WTC11 (cell line): ENCODE measurements at regions not wholly inside any gene's neighbourhood (a gene's known extent, or its start where the extent isn't known, plus 50 kb on each side); places are given as distances from the start of the nearest gene placed in this dataset.

Experiments
- ATAC-seq: fragments of 200-7000 bp; cut with Tn5 transposase; 2 replicates; pipeline ENCODE4 v1.10.0; 2021; ENCODE audit warnings: mild to moderate bottlenecking, moderate library complexity
- CTCF ChIA-PET: fragments of 300-600 bp; sonication (Branson Sonifier 250); formaldehyde crosslinking; loops from one replicate; lab custom pipeline; 2021; ENCODE audit warnings: antibody characterized with exemption; lab: Charles Lee
- POLR2A ChIA-PET: fragments of 350-600 bp; sonication (Branson Sonifier 250); formaldehyde crosslinking; loops from one replicate; lab custom pipeline; 2021; ENCODE audit warnings: antibody characterized with exemption; lab: Charles Lee
- DNase-seq: peaks from one replicate; pipeline ENCODE4 v3.0.0; 2021; ENCODE audit warnings: low spot score
- H3K27ac Mint-ChIP-seq: 2 replicates; pipeline ENCODE4 v1.8.0; 2021; ENCODE audit warnings: mixed read lengths
- H3K27me3 Mint-ChIP-seq: 2 replicates; pipeline ENCODE4 v1.8.0; 2021; ENCODE audit warnings: low read depth, mild to moderate bottlenecking, moderate library complexity, mixed read lengths
- H3K36me3 Mint-ChIP-seq: 2 replicates; pipeline ENCODE4 v1.8.0; 2021; ENCODE audit warnings: mixed read lengths
- H3K4me1 Mint-ChIP-seq: 2 replicates; pipeline ENCODE4 v1.8.0; 2022; ENCODE audit warnings: mixed read lengths
- H3K4me3 Mint-ChIP-seq: 2 replicates; pipeline ENCODE4 v1.8.0; 2021; ENCODE audit warnings: mild to moderate bottlenecking, moderate library complexity, mixed read lengths
- H3K9me3 Mint-ChIP-seq: 2 replicates; pipeline ENCODE4 v1.8.0; 2021; ENCODE audit warnings: mixed read lengths
- CREM ChIP-seq: sonication (generic); formaldehyde crosslinking; IDR thresholded peaks from 2 replicates; pipeline ENCODE4 v1.8.1; 2022; ENCODE audit warnings: mild to moderate bottlenecking, missing genetic modification reagents, moderate library complexity
- EMX1 ChIP-seq: fragments of 250-450 bp; sonication (Bioruptor Pico); IDR thresholded peaks from 2 replicates; pipeline ENCODE4 v1.8.0; 2021; ENCODE audit warnings: mild to moderate bottlenecking
- ESRRA ChIP-seq: sonication (generic); formaldehyde crosslinking; IDR thresholded peaks from 2 replicates; pipeline ENCODE4 v1.8.1; 2022; ENCODE audit warnings: mild to moderate bottlenecking, missing genetic modification reagents, borderline replicate concordance
- MXD4 ChIP-seq: fragments of 250-450 bp; sonication (Bioruptor Pico); IDR thresholded peaks from 2 replicates; pipeline ENCODE4 v1.8.0; 2021; ENCODE audit warnings: mild to moderate bottlenecking, moderate library complexity, borderline replicate concordance
- NR2C2 ChIP-seq: sonication (generic); formaldehyde crosslinking; IDR thresholded peaks from 2 replicates; pipeline ENCODE4 v1.8.0; 2022; ENCODE audit warnings: mild to moderate bottlenecking, missing genetic modification reagents
- RORB ChIP-seq: fragments of 250-450 bp; sonication (Bioruptor Pico); IDR thresholded peaks from 2 replicates; pipeline ENCODE4 v1.9.0; 2021; ENCODE audit warnings: mild to moderate bottlenecking
- TCF7 ChIP-seq: sonication (generic); formaldehyde crosslinking; IDR thresholded peaks from 2 replicates; pipeline ENCODE4 v1.8.0; 2022; ENCODE audit warnings: mild to moderate bottlenecking, low read depth, missing genetic modification reagents, moderate library complexity
- TEAD1 ChIP-seq: sonication (generic); formaldehyde crosslinking; IDR thresholded peaks from 2 replicates; pipeline ENCODE4 v1.8.0; 2022; ENCODE audit warnings: mild to moderate bottlenecking, missing genetic modification reagents
- ZNF263 ChIP-seq: sonication (generic); formaldehyde crosslinking; IDR thresholded peaks from 2 replicates; pipeline ENCODE4 v1.8.1; 2022; ENCODE audit warnings: low read depth, mild to moderate bottlenecking, moderate library complexity, missing genetic modification reagents
- ZNF317 ChIP-seq: sonication (generic); formaldehyde crosslinking; IDR thresholded peaks from 2 replicates; pipeline ENCODE4 v1.8.1; 2023; ENCODE audit warnings: low read depth, mild to moderate bottlenecking, moderate library complexity, missing genetic modification reagents, borderline replicate concordance
- ZNF396 ChIP-seq: fragments of 250-450 bp; sonication (Bioruptor Pico); IDR thresholded peaks from 2 replicates; pipeline ENCODE4 v1.8.0; 2021; ENCODE audit warnings: mild to moderate bottlenecking, moderate library complexity, borderline replicate concordance
- ZNF423 ChIP-seq: fragments of 250-450 bp; sonication (Bioruptor Pico); IDR thresholded peaks from 2 replicates; pipeline ENCODE4 v2.1.2; 2022; ENCODE audit warnings: mild to moderate bottlenecking, moderate library complexity
- TF ChIP-seq, protein P1 (sequence below): fragments of 250-450 bp; sonication (Bioruptor Pico); IDR thresholded peaks from 2 replicates; pipeline ENCODE4 v1.9.0; 2021; ENCODE audit warnings: mild to moderate bottlenecking, borderline replicate concordance
- TF ChIP-seq, protein P2 (sequence below): sonication (generic); formaldehyde crosslinking; IDR thresholded peaks from 2 replicates; pipeline ENCODE4 v1.8.0; 2022; ENCODE audit warnings: mild to moderate bottlenecking, missing genetic modification reagents
- TF ChIP-seq, protein P3 (sequence below): sonication (generic); formaldehyde crosslinking; IDR thresholded peaks from 2 replicates; pipeline ENCODE4 v1.8.0; 2022; ENCODE audit warnings: mild to moderate bottlenecking, missing genetic modification reagents
- TF ChIP-seq, protein P4 (sequence below): fragments of 250-450 bp; sonication (Bioruptor Pico); IDR thresholded peaks from 2 replicates; pipeline ENCODE4 v2.1.2; 2022; ENCODE audit warnings: mild to moderate bottlenecking, moderate library complexity
- TF ChIP-seq, protein P5 (sequence below): sonication (generic); formaldehyde crosslinking; IDR thresholded peaks from 2 replicates; pipeline ENCODE4 v1.8.1; 2023; ENCODE audit warnings: mild to moderate bottlenecking, missing genetic modification reagents, moderate library complexity
- TF ChIP-seq, protein P6 (sequence below): sonication (generic); formaldehyde crosslinking; IDR thresholded peaks from 2 replicates; pipeline ENCODE4 v1.8.0; 2022; ENCODE audit warnings: missing genetic modification reagents
- TF ChIP-seq, protein P7 (sequence below): sonication (generic); formaldehyde crosslinking; IDR thresholded peaks from 2 replicates; pipeline ENCODE4 v1.8.1; 2022; ENCODE audit warnings: mild to moderate bottlenecking, missing genetic modification reagents, moderate library complexity, borderline replicate concordance
- TF ChIP-seq, protein P8 (sequence below): sonication (generic); formaldehyde crosslinking; IDR thresholded peaks from 2 replicates; pipeline ENCODE4 v1.8.1; 2022; ENCODE audit warnings: low read depth, mild to moderate bottlenecking, moderate library complexity, missing genetic modification reagents, borderline replicate concordance

DNA sequence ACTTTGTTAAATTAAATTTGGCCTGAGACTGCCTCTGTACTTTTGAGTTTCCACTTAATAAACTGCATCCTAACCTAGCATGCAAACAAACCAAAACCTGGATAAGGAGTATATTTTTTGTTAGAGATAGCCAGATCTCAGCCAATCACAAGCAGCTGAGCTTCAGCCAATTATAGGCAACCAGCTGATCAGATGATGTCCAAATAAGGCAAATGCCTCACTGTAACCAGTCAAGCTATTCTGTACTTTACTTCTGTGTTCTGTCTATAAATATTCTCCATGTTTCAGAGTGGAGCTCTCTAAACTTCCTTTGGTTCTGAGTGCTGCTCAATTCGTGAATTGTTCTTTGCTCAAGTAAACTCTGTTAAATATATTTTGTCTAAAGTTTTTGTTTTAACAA lies 194.6 kb upstream of the RGS17 start (continued):
- TF ChIP-seq, protein P1, sequence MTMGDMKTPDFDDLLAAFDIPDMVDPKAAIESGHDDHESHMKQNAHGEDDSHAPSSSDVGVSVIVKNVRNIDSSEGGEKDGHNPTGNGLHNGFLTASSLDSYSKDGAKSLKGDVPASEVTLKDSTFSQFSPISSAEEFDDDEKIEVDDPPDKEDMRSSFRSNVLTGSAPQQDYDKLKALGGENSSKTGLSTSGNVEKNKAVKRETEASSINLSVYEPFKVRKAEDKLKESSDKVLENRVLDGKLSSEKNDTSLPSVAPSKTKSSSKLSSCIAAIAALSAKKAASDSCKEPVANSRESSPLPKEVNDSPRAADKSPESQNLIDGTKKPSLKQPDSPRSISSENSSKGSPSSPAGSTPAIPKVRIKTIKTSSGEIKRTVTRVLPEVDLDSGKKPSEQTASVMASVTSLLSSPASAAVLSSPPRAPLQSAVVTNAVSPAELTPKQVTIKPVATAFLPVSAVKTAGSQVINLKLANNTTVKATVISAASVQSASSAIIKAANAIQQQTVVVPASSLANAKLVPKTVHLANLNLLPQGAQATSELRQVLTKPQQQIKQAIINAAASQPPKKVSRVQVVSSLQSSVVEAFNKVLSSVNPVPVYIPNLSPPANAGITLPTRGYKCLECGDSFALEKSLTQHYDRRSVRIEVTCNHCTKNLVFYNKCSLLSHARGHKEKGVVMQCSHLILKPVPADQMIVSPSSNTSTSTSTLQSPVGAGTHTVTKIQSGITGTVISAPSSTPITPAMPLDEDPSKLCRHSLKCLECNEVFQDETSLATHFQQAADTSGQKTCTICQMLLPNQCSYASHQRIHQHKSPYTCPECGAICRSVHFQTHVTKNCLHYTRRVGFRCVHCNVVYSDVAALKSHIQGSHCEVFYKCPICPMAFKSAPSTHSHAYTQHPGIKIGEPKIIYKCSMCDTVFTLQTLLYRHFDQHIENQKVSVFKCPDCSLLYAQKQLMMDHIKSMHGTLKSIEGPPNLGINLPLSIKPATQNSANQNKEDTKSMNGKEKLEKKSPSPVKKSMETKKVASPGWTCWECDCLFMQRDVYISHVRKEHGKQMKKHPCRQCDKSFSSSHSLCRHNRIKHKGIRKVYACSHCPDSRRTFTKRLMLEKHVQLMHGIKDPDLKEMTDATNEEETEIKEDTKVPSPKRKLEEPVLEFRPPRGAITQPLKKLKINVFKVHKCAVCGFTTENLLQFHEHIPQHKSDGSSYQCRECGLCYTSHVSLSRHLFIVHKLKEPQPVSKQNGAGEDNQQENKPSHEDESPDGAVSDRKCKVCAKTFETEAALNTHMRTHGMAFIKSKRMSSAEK (CRISPR knock-in tag), result no peak
- TF ChIP-seq, protein P2, sequence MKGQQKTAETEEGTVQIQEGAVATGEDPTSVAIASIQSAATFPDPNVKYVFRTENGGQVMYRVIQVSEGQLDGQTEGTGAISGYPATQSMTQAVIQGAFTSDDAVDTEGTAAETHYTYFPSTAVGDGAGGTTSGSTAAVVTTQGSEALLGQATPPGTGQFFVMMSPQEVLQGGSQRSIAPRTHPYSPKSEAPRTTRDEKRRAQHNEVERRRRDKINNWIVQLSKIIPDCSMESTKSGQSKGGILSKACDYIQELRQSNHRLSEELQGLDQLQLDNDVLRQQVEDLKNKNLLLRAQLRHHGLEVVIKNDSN, result no peak
- TF ChIP-seq, protein P3, sequence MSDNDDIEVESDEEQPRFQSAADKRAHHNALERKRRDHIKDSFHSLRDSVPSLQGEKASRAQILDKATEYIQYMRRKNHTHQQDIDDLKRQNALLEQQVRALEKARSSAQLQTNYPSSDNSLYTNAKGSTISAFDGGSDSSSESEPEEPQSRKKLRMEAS (CRISPR knock-in tag), result no peak
- TF ChIP-seq EMX1 (CRISPR knock-in tag), result no peak
- TF ChIP-seq, protein P4, sequence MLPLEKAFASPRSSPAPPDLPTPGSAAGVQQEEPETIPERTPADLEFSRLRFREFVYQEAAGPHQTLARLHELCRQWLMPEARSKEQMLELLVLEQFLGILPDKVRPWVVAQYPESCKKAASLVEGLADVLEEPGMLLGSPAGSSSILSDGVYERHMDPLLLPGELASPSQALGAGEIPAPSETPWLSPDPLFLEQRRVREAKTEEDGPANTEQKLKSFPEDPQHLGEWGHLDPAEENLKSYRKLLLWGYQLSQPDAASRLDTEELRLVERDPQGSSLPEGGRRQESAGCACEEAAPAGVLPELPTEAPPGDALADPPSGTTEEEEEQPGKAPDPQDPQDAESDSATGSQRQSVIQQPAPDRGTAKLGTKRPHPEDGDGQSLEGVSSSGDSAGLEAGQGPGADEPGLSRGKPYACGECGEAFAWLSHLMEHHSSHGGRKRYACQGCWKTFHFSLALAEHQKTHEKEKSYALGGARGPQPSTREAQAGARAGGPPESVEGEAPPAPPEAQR (CRISPR knock-in tag), result no peak

DNA sequence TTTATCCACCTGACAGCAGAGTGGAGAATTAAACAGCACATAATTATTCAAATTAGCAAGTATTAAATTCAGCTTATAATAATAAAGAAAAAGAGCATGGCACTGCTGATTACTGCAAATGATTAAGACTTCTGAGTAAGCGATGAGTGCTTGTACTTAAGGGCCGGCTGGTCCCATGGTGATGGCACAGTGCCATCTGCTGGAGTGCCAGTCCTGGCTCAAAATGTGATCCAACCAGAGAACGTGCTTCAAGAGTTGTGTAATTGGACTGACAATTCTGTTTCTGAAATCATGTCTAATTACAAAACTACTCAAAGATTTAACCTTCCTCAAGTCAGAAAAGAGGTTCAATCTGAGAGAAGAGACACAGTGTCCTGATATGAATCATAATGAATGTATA lies 181.6 kb upstream of the RGS17 start:
- DNase-seq (peak; percentile 48), ATAC-seq (peak; percentile 84)
- H3K4me1 Mint-ChIP-seq, result peaks cover 4% of the 10 kb centered on the region; the same call in 1 of the 2 replicates
- H3K36me3 Mint-ChIP-seq, result no peaks in the 10 kb centered on the region
- no peaks in the 10 kb centered on the region for H3K9me3 Mint-ChIP-seq
- no peak overlapping the region for H3K27ac Mint-ChIP-seq
- ChIA-PET CTCF (interaction anchor here (0.7 to 1.6 kb wide), 3 partner anchors 11 to 81 kb away, joined by 4 to 6 read pairs (median 4); no protein-coding TSS in a partner anchor), POLR2A (no interaction called here)
- no peaks in the 10 kb centered on the region for H3K27me3 Mint-ChIP-seq
- H3K4me3 Mint-ChIP-seq, result no peak overlapping the region
- TF ChIP-seq, protein P5, sequence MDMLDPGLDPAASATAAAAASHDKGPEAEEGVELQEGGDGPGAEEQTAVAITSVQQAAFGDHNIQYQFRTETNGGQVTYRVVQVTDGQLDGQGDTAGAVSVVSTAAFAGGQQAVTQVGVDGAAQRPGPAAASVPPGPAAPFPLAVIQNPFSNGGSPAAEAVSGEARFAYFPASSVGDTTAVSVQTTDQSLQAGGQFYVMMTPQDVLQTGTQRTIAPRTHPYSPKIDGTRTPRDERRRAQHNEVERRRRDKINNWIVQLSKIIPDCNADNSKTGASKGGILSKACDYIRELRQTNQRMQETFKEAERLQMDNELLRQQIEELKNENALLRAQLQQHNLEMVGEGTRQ (CRISPR knock-in tag), result no peak
- TF ChIP-seq, protein P6, sequence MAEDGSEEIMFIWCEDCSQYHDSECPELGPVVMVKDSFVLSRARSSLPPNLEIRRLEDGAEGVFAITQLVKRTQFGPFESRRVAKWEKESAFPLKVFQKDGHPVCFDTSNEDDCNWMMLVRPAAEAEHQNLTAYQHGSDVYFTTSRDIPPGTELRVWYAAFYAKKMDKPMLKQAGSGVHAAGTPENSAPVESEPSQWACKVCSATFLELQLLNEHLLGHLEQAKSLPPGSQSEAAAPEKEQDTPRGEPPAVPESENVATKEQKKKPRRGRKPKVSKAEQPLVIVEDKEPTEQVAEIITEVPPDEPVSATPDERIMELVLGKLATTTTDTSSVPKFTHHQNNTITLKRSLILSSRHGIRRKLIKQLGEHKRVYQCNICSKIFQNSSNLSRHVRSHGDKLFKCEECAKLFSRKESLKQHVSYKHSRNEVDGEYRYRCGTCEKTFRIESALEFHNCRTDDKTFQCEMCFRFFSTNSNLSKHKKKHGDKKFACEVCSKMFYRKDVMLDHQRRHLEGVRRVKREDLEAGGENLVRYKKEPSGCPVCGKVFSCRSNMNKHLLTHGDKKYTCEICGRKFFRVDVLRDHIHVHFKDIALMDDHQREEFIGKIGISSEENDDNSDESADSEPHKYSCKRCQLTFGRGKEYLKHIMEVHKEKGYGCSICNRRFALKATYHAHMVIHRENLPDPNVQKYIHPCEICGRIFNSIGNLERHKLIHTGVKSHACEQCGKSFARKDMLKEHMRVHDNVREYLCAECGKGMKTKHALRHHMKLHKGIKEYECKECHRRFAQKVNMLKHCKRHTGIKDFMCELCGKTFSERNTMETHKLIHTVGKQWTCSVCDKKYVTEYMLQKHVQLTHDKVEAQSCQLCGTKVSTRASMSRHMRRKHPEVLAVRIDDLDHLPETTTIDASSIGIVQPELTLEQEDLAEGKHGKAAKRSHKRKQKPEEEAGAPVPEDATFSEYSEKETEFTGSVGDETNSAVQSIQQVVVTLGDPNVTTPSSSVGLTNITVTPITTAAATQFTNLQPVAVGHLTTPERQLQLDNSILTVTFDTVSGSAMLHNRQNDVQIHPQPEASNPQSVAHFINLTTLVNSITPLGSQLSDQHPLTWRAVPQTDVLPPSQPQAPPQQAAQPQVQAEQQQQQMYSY (CRISPR knock-in tag), result no peak
- TF ChIP-seq ZNF423 (CRISPR knock-in tag), result no peak
- no peak for TF ChIP-seq RORB
- no peak for TF ChIP-seq ZNF263 (CRISPR knock-in tag)
- TF ChIP-seq ZNF317 (CRISPR knock-in tag), result peak; percentile 44; the same call in 1 of the 2 replicates

DNA sequence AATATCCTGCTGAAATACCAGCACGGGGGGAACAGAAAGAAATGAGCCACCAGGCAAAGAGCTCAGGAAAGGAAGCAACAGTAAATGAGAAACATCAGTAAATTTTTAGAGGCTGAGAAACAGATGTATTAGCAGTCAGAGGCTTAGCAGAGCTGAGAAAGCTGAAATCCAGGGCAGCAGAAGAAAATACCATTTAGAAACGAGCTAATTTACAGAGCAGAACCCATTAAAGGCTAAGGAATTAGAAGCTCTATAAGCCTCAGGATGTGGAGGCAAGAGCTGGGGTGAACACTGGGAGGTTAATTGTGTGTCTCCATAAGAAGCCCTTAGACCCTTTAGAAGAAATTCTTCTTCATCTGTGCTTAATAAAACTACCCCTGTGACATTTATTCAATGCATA lies 178.6 kb upstream of the RGS17 start:
- ATAC-seq, result no peak
- no peaks in the 10 kb centered on the region for H3K9me3 Mint-ChIP-seq
- peaks cover 4% of the 10 kb centered on the region; the same call in 1 of the 2 replicates for H3K4me1 Mint-ChIP-seq
- no peak overlapping the region for H3K4me3 Mint-ChIP-seq
- CTCF ChIA-PET, result interaction anchor here (1.1 kb wide), 1 partner anchor 504 kb away, joined by 3 read pairs; no protein-coding TSS in a partner anchor
- no peaks in the 10 kb centered on the region for H3K36me3 Mint-ChIP-seq
- POLR2A ChIA-PET, result no interaction called here
- no peak overlapping the region for H3K27ac Mint-ChIP-seq
- no peaks in the 10 kb centered on the region for H3K27me3 Mint-ChIP-seq
- DNase-seq, result no peak
- TF ChIP-seq ESRRA (CRISPR knock-in tag), result no peak
- no peak for TF ChIP-seq NR2C2 (CRISPR knock-in tag)
- no peak for TF ChIP-seq CREM (CRISPR knock-in tag)
- TF ChIP-seq TCF7, result no peak
- TF ChIP-seq, protein P7, sequence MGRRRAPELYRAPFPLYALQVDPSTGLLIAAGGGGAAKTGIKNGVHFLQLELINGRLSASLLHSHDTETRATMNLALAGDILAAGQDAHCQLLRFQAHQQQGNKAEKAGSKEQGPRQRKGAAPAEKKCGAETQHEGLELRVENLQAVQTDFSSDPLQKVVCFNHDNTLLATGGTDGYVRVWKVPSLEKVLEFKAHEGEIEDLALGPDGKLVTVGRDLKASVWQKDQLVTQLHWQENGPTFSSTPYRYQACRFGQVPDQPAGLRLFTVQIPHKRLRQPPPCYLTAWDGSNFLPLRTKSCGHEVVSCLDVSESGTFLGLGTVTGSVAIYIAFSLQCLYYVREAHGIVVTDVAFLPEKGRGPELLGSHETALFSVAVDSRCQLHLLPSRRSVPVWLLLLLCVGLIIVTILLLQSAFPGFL (CRISPR knock-in tag), result no peak
- no peak for TF ChIP-seq TEAD1 (CRISPR knock-in tag)
- TF ChIP-seq, protein P8, sequence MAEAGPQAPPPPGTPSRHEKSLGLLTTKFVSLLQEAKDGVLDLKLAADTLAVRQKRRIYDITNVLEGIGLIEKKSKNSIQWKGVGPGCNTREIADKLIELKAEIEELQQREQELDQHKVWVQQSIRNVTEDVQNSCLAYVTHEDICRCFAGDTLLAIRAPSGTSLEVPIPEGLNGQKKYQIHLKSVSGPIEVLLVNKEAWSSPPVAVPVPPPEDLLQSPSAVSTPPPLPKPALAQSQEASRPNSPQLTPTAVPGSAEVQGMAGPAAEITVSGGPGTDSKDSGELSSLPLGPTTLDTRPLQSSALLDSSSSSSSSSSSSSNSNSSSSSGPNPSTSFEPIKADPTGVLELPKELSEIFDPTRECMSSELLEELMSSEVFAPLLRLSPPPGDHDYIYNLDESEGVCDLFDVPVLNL, result no peak
- no peak for TF ChIP-seq MXD4 (CRISPR knock-in tag)
- TF ChIP-seq ZNF396, result no peak
